HUDEP-2 (cell line): ENCODE measurements at regions not wholly inside any gene's neighbourhood (a gene's known extent, or its start where the extent isn't known, plus 50 kb on each side); places are given as distances from the start of the nearest gene placed in this dataset.
"Not testable (repeated sequence)": the region's sequence is repeated elsewhere in the genome, so short reads cannot be mapped to it uniquely, and the experiment has no call there.

Experiments
- DNase-seq, 76 experiments: peaks; one replicate each; lab custom pipeline; 2025; ENCODE audit not compliant: unreplicated experiment in 76 of 76; lab: John Stamatoyannopoulos, UW

- no peak for DNase-seq
Measured at GRCh38 chr4:100907465-100908454, 389.9 kb upstream of the EMCN start.

GRCh38 chr4:100906973-100907372, 389.2 kb upstream of the EMCN start:
- DNase-seq = no peak

GRCh38 chr4:100900945-100901344, 383.1 kb upstream of the EMCN start:
- not testable (repeated sequence) for DNase-seq

- DNase-seq = peak in 1 of 76 experiments; percentile 1
Measured at GRCh38 chr4:100900134-100900533, 382.3 kb upstream of the EMCN start.

GRCh38 chr4:100898844-100899243, 381.0 kb upstream of the EMCN start:
- no peak for DNase-seq

- DNase-seq = no peak
Measured at GRCh38 chr4:100895556-100896197, 377.9 kb upstream of the EMCN start.

GRCh38 chr4:100894339-100894870, 376.6 kb upstream of the EMCN start:
- no peak for DNase-seq

GRCh38 chr4:100891808-100892207, 374.0 kb upstream of the EMCN start:
- DNase-seq = no peak

- DNase-seq = no peak
Measured at GRCh38 chr4:100889898-100890297, 372.1 kb upstream of the EMCN start.

- no peak for DNase-seq
Measured at GRCh38 chr4:100889401-100889800, 371.6 kb upstream of the EMCN start.

- no peak for DNase-seq
Measured at GRCh38 chr4:100882661-100883060, 364.8 kb upstream of the EMCN start.

GRCh38 chr4:100881283-100881682, 363.5 kb upstream of the EMCN start:
- DNase-seq = no peak

GRCh38 chr4:100880011-100880410, 362.2 kb upstream of the EMCN start:
- DNase-seq = peak in 4 of 76 experiments; percentile 1 to 25 (median 4)

GRCh38 chr4:100879471-100879870, 361.6 kb upstream of the EMCN start:
- DNase-seq = no peak

GRCh38 chr4:100876546-100876945, 358.7 kb upstream of the EMCN start:
- no peak for DNase-seq

GRCh38 chr4:100875296-100876068, 357.7 kb upstream of the EMCN start:
- DNase-seq = no peak

- DNase-seq = no peak
Measured at GRCh38 chr4:100872811-100873210, 355.0 kb upstream of the EMCN start.

GRCh38 chr4:100870940-100871772, 353.3 kb upstream of the EMCN start:
- no peak for DNase-seq

- DNase-seq = no peak
Measured at GRCh38 chr4:100869276-100869675, 351.5 kb upstream of the EMCN start.

- DNase-seq = peak in 1 of 76 experiments; percentile 1
Measured at GRCh38 chr4:100868281-100868680, 350.5 kb upstream of the EMCN start.
